ENCODE measurements at regions not wholly inside any gene's neighbourhood (a gene's known extent, or its start where the extent isn't known, plus 50 kb on each side); places are given as distances from the start of the nearest gene placed in this dataset.

DNA sequence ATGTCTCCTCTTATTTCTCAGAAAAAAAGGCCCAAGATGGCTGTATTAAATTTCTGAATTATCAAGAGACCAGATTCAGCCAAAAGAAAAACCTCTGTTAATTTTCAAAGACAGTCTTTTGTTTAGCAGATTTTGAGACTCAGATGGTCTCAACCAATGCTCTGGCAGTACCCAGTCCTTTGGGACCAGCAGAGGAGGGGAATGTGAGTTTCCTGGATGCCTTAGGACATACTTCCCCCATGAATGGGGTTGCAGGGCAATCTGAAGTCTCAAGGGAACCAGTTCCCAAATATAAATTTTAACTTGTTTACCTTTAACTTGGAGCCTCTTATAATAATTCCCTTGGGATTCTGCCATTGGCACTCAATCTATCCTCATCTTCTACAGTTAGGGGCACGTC lies 107.8 kb upstream of the ZNF521 start:
- Histone ChIP-seq H3K9ac (ENCODE audit: insufficient read depth, low read length) (no peak overlapping the region), H3K9me3 (ENCODE audit: control insufficient read depth, insufficient read depth, low read depth, low read length) (no peaks in the 10 kb centered on the region), H3K79me2 (ENCODE audit: control insufficient read depth, insufficient read depth, low read length) (no peaks in the 10 kb centered on the region), H2AFZ (ENCODE audit: low read length) (peak overlapping the region; percentile 58), H3K4me2 (ENCODE audit: extremely low read depth, insufficient read depth, low read length) (no peak overlapping the region), H4K20me1 (ENCODE audit: control insufficient read depth, extremely low read depth, insufficient read depth, low read length) (no peaks in the 10 kb centered on the region), H3K27me3 (ENCODE audit: control insufficient read depth, insufficient read depth, low read length) (no peaks in the 10 kb centered on the region), H3K4me1 (ENCODE audit: control insufficient read depth, extremely low read depth, insufficient read depth, low read length) (peaks cover 14% of the 10 kb centered on the region), H3K4me3 (replicated peaks in 1 of 4; ENCODE audit: control extremely low read depth in 1 of 4, insufficient read depth in 1 of 4, low read depth in 3 of 4, low read length in 4 of 4) (no peak overlapping the region), H3K27ac (ENCODE audit: insufficient read depth, low read length) (no peak overlapping the region), H3K36me3 (ENCODE audit: control insufficient read depth, insufficient read depth, low read length) (no peaks in the 10 kb centered on the region)
- no peak for DNase-seq (ENCODE audit: low read depth in 2 of 2)
- no peak for TF ChIP-seq EZH2 (IDR thresholded peaks at IDR 0.05; ENCODE audit: low read length, missing control alignments)
- no peak for TF ChIP-seq CTCF (conservative IDR thresholded peaks at IDR 0.05 in 1 of 2, IDR thresholded peaks at IDR 0.05 in 1 of 2; ENCODE audit: low read depth in 1 of 2, low read length in 2 of 2)

DNA sequence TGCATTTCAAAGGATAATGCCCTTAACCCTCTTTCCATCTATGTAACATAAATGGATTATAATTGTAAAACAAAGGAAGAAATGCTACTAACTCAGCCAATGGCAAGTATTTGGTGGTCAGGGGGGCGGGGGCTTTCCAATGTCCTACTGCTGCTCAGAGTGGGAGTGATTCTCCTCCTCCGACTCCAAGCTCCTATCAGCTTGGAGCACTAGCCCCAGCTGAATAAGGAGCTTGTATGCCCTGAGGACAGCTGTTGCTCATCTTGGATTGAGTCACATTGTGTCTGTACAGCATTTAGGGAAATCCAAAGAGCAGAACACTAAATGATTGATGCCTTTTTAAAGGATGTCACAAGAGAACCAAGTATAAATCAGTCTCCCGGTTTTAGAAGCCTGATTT lies 105.6 kb upstream of the ZNF521 start:
- no peak overlapping the region for H3K4me2 ChIP-seq (ENCODE audit: extremely low read depth, insufficient read depth, low read length)
- H4K20me1 ChIP-seq (ENCODE audit: control insufficient read depth, extremely low read depth, insufficient read depth, low read length): no peaks in the 10 kb centered on the region
- H3K9me3 ChIP-seq (ENCODE audit: control insufficient read depth, insufficient read depth, low read depth, low read length): no peaks in the 10 kb centered on the region
- no peaks in the 10 kb centered on the region for H3K27me3 ChIP-seq (ENCODE audit: control insufficient read depth, insufficient read depth, low read length)
- no peak overlapping the region for H3K4me3 ChIP-seq (replicated peaks in 1 of 4; ENCODE audit: control extremely low read depth in 1 of 4, insufficient read depth in 1 of 4, low read depth in 3 of 4, low read length in 4 of 4)
- no peaks in the 10 kb centered on the region for H3K36me3 ChIP-seq (ENCODE audit: control insufficient read depth, insufficient read depth, low read length)
- DNase-seq (ENCODE audit: low read depth in 2 of 2): peak; percentile 7 to 52
- H3K9ac ChIP-seq (ENCODE audit: insufficient read depth, low read length): no peak overlapping the region
- H2AFZ ChIP-seq (ENCODE audit: low read length): no peak overlapping the region
- no peak for TF ChIP-seq EZH2 (IDR thresholded peaks at IDR 0.05; ENCODE audit: low read length, missing control alignments)
- no peak for TF ChIP-seq CTCF (conservative IDR thresholded peaks at IDR 0.05 in 1 of 2, IDR thresholded peaks at IDR 0.05 in 1 of 2; ENCODE audit: low read depth in 1 of 2, low read length in 2 of 2)
- H3K4me1 ChIP-seq (ENCODE audit: control insufficient read depth, extremely low read depth, insufficient read depth, low read length): peaks cover 2% of the 10 kb centered on the region
- no peaks in the 10 kb centered on the region for H3K79me2 ChIP-seq (ENCODE audit: control insufficient read depth, insufficient read depth, low read length)
- no peak overlapping the region for H3K27ac ChIP-seq (ENCODE audit: insufficient read depth, low read length)

- H3K9me3 ChIP-seq (ENCODE audit: control insufficient read depth, insufficient read depth, low read depth, low read length): no peaks in the 10 kb centered on the region
- no peak overlapping the region for H3K4me2 ChIP-seq (ENCODE audit: extremely low read depth, insufficient read depth, low read length)
- no peaks in the 10 kb centered on the region for H3K27me3 ChIP-seq (ENCODE audit: control insufficient read depth, insufficient read depth, low read length)
- H3K27ac ChIP-seq (ENCODE audit: insufficient read depth, low read length): no peak overlapping the region
- peaks cover 2% of the 10 kb centered on the region for H3K4me1 ChIP-seq (ENCODE audit: control insufficient read depth, extremely low read depth, insufficient read depth, low read length)
- no peak overlapping the region for H3K4me3 ChIP-seq (replicated peaks in 1 of 4; ENCODE audit: control extremely low read depth in 1 of 4, insufficient read depth in 1 of 4, low read depth in 3 of 4, low read length in 4 of 4)
- no peaks in the 10 kb centered on the region for H3K79me2 ChIP-seq (ENCODE audit: control insufficient read depth, insufficient read depth, low read length)
- no peak for TF ChIP-seq CTCF (conservative IDR thresholded peaks at IDR 0.05 in 1 of 2, IDR thresholded peaks at IDR 0.05 in 1 of 2; ENCODE audit: low read depth in 1 of 2, low read length in 2 of 2)
- TF ChIP-seq EZH2 (IDR thresholded peaks at IDR 0.05; ENCODE audit: low read length, missing control alignments): no peak
- H2AFZ ChIP-seq (ENCODE audit: low read length): no peak overlapping the region
- DNase-seq (ENCODE audit: low read depth in 2 of 2): peak in 1 of 2 donors; percentile 36
- H3K36me3 ChIP-seq (ENCODE audit: control insufficient read depth, insufficient read depth, low read length): no peaks in the 10 kb centered on the region
- H3K9ac ChIP-seq (ENCODE audit: insufficient read depth, low read length): no peak overlapping the region
- no peaks in the 10 kb centered on the region for H4K20me1 ChIP-seq (ENCODE audit: control insufficient read depth, extremely low read depth, insufficient read depth, low read length)
Measured at GRCh38 chr18:25457126-25457525, 105.2 kb upstream of the ZNF521 start.
